ENCODE measurements at regions not wholly inside any gene's neighbourhood (a gene's known extent, or its start where the extent isn't known, plus 50 kb on each side); places are given as distances from the start of the nearest gene placed in this dataset.

- no peak overlapping the region for H3K4me3 ChIP-seq (ENCODE audit: control insufficient read depth, low read depth, low read length)
- DNase-seq (ENCODE audit: low read depth): no peak
- no peak for TF ChIP-seq CTCF (IDR thresholded peaks at IDR 0.05; ENCODE audit: control insufficient read depth, insufficient read depth, low read depth, low read length, missing control alignments)
Observed at GRCh38 chr6:68575765-68576439, 59.2 kb upstream of the ADGRB3 start.

GRCh38 chr6:68572975-68573374, 62.1 kb upstream of the ADGRB3 start:
- H3K4me3 ChIP-seq (ENCODE audit: control insufficient read depth, low read depth, low read length): no peak overlapping the region
- TF ChIP-seq CTCF (IDR thresholded peaks at IDR 0.05; ENCODE audit: control insufficient read depth, insufficient read depth, low read depth, low read length, missing control alignments): no peak
- DNase-seq (ENCODE audit: low read depth): no peak

- no peak for DNase-seq (ENCODE audit: low read depth)
- no peak overlapping the region for H3K4me3 ChIP-seq (ENCODE audit: control insufficient read depth, low read depth, low read length)
- TF ChIP-seq CTCF (IDR thresholded peaks at IDR 0.05; ENCODE audit: control insufficient read depth, insufficient read depth, low read depth, low read length, missing control alignments): no peak
Observed at GRCh38 chr6:68572525-68572924, 62.6 kb upstream of the ADGRB3 start.

- no peak for TF ChIP-seq CTCF (IDR thresholded peaks at IDR 0.05; ENCODE audit: control insufficient read depth, insufficient read depth, low read depth, low read length, missing control alignments)
- H3K4me3 ChIP-seq (ENCODE audit: control insufficient read depth, low read depth, low read length): no peak overlapping the region
- no peak for DNase-seq (ENCODE audit: low read depth)
Observed at GRCh38 chr6:68559716-68560115, 75.4 kb upstream of the ADGRB3 start.

DNA sequence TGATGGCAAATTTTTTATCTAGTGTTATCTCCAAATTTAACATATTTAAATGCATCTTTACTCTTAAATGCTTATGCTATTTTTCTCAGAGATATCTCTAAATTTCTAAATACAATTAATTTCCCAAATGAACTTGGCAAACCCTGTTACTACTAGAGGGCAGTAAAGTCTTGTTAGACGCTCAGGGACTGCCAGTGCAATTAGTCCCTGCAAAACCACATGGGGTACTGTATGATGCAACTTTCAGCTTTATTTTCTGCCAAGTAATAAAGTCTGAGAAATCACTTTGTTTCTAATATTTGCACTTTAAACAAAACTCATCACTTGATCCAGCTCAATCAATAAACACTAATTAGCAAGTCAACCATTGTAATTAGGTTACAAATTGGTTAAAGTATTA, 76.0 kb upstream of the ADGRB3 start:
- H3K4me3 ChIP-seq (ENCODE audit: control insufficient read depth, low read depth, low read length): no peak overlapping the region
- DNase-seq (ENCODE audit: low read depth): no peak
- TF ChIP-seq CTCF (IDR thresholded peaks at IDR 0.05; ENCODE audit: control insufficient read depth, insufficient read depth, low read depth, low read length, missing control alignments): no peak

DNA sequence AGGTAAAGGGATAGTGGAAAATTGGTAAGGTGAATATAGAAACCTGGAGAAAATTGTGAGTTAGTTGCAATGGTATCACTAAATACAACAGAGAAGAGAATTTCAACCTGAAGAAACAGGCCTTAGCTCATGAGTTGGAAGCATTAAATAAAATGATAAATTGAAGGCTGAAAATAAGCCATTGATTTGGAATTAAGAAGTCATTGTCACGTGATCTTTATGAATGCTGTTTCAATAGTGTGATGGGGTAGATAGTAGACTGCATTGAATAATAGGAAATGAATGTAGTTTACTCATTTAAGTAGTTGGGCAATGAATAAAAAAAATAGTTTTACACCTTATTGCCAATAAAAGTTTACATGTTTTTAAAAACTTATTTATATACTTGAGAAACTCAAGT, 88.5 kb upstream of the ADGRB3 start:
- DNase-seq (ENCODE audit: low read depth): no peak
- no peak overlapping the region for H3K4me3 ChIP-seq (ENCODE audit: control insufficient read depth, low read depth, low read length)
- no peak for TF ChIP-seq CTCF (IDR thresholded peaks at IDR 0.05; ENCODE audit: control insufficient read depth, insufficient read depth, low read depth, low read length, missing control alignments)

GRCh38 chr6:68544450-68544849, 90.6 kb upstream of the ADGRB3 start:
- DNase-seq (ENCODE audit: low read depth): no peak
- H3K4me3 ChIP-seq (ENCODE audit: control insufficient read depth, low read depth, low read length): no peak overlapping the region
- no peak for TF ChIP-seq CTCF (IDR thresholded peaks at IDR 0.05; ENCODE audit: control insufficient read depth, insufficient read depth, low read depth, low read length, missing control alignments)

All from AG09309 (cell line).